Peyer's patch (tissue), 4 donors: ENCODE measurements at regions not wholly inside any gene's neighbourhood (a gene's known extent, or its start where the extent isn't known, plus 50 kb on each side); places are given as distances from the start of the nearest gene placed in this dataset.

Experiments used
- DNase-seq, 3 donors: peaks; one replicate each; pipeline ENCODE4 v3.0.0-alpha.2; 2017 to 2019
- H3K27ac ChIP-seq, 4 donors: fragments of 200-600 bp; sonication (generic); one replicate each; pipeline ENCODE4 v1.5.1; 2016 to 2019
- H3K27me3 ChIP-seq, 2 donors: fragments of 200-600 bp; sonication (generic); one replicate each; pipeline ENCODE4 v1.5.1; 2019
- H3K36me3 ChIP-seq, 3 donors: fragments of 200-600 bp; sonication (generic); one replicate each; pipeline ENCODE4 v1.5.1; 2016 to 2019
- H3K4me1 ChIP-seq, 4 donors: fragments of 200-600 bp; sonication (generic); one replicate each; pipeline ENCODE4 v1.5.1; 2016 to 2019
- H3K4me3 ChIP-seq, 4 donors: fragments of 200-600 bp; sonication (generic); 1 replicate in 3 of 4; 2 replicates in 1 of 4; pipeline ENCODE4 v1.5.1; 2016 to 2019; ENCODE audit warnings: mild to moderate bottlenecking in 1 of 4
- H3K9me3 ChIP-seq, 4 donors: fragments of 200-600 bp; sonication (generic); one replicate each; pipeline ENCODE4 v1.5.1; 2016 to 2019; ENCODE audit warnings: mild to moderate bottlenecking in 1 of 4
- POLR2A ChIP-seq, 2 donors: fragments of 450-650 bp; IDR thresholded peaks; one replicate each; pipeline ENCODE4 v1.5.1; 2017; ENCODE audit warnings: antibody characterized with exemption in 2 of 2, mild to moderate bottlenecking in 2 of 2, moderate library complexity in 2 of 2
- TF ChIP-seq, protein P1 (sequence below), 6 experiments: fragments of 450-650 bp in 4 of 6; fragments of 200-600 bp in 2 of 6; sonication (generic) in 1 of 6; IDR thresholded peaks; one replicate each; pipeline ENCODE4 v1.5.1; 2017 to 2019; ENCODE audit warnings: antibody characterized with exemption in 6 of 6, mild to moderate bottlenecking in 3 of 6, moderate library complexity in 1 of 6

DNA sequence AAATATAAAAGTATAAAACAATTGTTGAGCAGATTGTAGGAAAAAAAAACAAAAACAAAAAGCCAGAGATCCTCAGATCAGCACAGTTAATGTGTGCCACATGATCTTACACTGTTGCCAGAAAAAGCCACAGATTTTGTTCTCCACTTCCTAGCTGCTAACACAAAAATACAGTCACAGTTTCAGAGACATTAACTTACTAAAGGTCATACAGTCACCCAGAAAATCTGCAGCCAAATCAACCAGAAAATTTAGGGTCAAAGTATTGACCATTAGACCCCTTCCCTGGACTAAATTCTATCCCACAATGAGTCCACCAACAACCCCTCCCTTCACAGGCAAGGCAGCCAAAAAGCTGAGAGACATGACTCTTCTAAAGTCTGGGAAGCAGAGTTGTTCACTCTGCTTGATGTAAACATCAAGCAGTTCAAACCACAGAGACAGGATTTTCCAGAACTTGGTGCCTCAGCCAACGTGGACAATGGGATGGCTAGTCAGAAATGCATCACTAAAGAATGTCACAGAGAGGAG is 59.1 kb downstream of the SST start:
- TF ChIP-seq, protein P1, sequence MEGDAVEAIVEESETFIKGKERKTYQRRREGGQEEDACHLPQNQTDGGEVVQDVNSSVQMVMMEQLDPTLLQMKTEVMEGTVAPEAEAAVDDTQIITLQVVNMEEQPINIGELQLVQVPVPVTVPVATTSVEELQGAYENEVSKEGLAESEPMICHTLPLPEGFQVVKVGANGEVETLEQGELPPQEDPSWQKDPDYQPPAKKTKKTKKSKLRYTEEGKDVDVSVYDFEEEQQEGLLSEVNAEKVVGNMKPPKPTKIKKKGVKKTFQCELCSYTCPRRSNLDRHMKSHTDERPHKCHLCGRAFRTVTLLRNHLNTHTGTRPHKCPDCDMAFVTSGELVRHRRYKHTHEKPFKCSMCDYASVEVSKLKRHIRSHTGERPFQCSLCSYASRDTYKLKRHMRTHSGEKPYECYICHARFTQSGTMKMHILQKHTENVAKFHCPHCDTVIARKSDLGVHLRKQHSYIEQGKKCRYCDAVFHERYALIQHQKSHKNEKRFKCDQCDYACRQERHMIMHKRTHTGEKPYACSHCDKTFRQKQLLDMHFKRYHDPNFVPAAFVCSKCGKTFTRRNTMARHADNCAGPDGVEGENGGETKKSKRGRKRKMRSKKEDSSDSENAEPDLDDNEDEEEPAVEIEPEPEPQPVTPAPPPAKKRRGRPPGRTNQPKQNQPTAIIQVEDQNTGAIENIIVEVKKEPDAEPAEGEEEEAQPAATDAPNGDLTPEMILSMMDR (IDR thresholded peaks at IDR 0.05), result no peak
- TF ChIP-seq POLR2A (IDR thresholded peaks at IDR 0.05), result no peak
- no peaks in the 10 kb centered on the region for H3K4me1 ChIP-seq
- no peaks in the 10 kb centered on the region for H3K9me3 ChIP-seq
- no peak for DNase-seq
- H3K27me3 ChIP-seq, result no peaks in the 10 kb centered on the region
- H3K27ac ChIP-seq, result no peak overlapping the region
- H3K4me3 ChIP-seq, result no peak overlapping the region
- no peaks in the 10 kb centered on the region for H3K36me3 ChIP-seq

DNA sequence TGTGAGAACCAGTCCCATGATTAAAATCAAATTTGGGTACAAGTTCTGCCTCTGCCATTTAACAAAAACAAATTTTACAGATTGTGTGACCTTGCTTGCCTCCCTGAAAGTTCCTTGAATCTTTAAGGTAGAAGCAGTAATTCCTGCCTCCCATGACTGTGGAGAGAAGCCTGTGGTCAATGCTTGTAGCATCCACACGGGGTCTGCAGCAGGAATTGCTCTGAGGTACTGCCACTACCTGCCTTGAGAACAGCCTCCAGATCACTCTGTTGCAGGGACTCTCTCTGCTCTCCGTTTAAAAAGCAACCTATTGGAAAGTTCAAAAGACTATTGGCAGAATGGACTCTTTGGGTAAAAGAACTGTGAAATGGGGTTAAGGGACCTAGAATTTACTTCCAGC is 75.9 kb downstream of the SST start:
- no peaks in the 10 kb centered on the region for H3K27me3 ChIP-seq
- DNase-seq, result no peak
- H3K4me1 ChIP-seq, result no peaks in the 10 kb centered on the region
- no peak overlapping the region for H3K4me3 ChIP-seq
- H3K27ac ChIP-seq, result no peak overlapping the region
- no peaks in the 10 kb centered on the region for H3K36me3 ChIP-seq
- TF ChIP-seq, protein P1 (IDR thresholded peaks at IDR 0.05), result no peak
- TF ChIP-seq POLR2A (IDR thresholded peaks at IDR 0.05), result no peak
- H3K9me3 ChIP-seq, result no peaks in the 10 kb centered on the region

DNA sequence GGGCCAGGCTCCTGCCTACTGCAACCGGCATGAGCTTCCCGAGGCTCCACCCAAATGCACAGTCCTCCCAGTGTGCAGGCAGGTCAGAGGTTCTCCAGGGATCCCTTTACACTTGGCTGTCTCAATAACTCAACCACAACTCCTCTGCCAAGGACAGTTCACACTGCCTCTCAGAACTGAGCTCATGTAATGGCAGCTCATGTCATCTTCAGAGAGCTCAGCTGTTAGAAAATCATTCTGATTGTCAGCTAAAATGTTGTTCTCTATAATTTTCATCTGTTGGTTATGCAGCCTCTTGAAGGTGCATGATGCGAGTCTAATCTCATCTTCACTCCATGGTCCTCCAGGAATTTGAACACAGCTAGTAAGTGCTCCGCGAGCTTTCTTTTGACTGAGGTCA is 76.7 kb downstream of the SST start:
- H3K4me1 ChIP-seq, result no peaks in the 10 kb centered on the region
- no peak overlapping the region for H3K4me3 ChIP-seq
- TF ChIP-seq, protein P1 (IDR thresholded peaks at IDR 0.05), result no peak
- TF ChIP-seq POLR2A (IDR thresholded peaks at IDR 0.05), result no peak
- no peak overlapping the region for H3K27ac ChIP-seq
- no peak for DNase-seq
- H3K27me3 ChIP-seq, result no peaks in the 10 kb centered on the region
- H3K36me3 ChIP-seq, result no peaks in the 10 kb centered on the region
- H3K9me3 ChIP-seq, result no peaks in the 10 kb centered on the region

DNA sequence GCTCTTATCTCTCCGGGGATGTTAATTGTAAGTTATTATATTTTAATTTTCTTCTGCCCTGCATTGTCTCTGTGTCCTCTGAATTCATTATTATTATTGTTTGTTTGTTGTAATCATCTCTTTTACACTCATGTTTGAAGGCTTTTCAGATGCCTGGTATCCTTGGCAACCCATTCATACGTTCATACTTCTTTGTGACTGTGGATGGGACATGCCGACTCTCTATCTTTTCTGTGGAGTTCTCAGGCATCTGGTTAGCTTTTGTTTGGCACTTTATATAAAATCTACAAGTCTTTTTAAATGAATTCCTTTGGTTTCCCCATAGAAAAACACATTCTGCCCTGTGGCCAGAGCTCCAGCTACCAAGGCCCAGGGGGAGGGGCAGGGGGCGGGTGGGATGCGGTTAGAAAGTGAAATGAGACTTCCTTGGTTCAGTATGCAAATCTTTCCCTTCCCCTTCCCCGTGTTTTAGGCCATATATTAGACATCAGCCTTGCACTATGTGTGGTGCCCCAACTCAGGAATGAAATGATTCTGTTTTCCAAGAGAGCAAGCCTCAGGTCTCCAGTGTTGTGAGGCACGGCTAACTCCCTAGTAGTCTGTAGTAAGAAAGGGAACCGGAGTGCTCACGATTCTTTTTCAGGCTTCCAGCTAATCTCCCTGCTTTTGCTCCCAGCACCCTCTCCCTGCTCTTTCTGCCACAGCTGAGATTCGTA is 79.2 kb downstream of the SST start:
- TF ChIP-seq, protein P1 (IDR thresholded peaks at IDR 0.05), result no peak
- no peak for TF ChIP-seq POLR2A (IDR thresholded peaks at IDR 0.05)
- Histone ChIP-seq H3K27ac (no peak overlapping the region), H3K27me3 (no peaks in the 10 kb centered on the region), H3K4me1 (no peaks in the 10 kb centered on the region), H3K4me3 (no peak overlapping the region), H3K9me3 (no peaks in the 10 kb centered on the region), H3K36me3 (no peaks in the 10 kb centered on the region)
- DNase-seq, result no peak

DNA sequence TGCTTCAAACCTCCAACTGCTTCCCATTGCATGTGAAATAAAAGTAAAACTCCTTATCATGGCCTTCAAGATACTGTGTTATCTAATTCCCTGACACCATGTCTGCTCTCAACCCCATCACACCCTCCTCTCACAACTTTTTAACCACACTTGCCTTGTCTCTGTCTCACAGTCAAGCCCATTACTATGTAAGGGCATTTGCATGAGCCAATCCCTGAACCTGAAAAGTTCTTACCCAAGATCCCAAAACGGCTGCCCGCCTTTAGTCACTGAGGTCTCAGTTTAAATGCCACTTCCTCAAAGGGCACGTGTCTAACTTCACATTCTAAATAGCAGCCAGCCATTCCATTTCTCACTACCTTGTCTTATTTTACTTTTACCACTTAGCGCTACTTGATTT is 83.1 kb downstream of the SST start:
- Histone ChIP-seq H3K9me3 (no peaks in the 10 kb centered on the region), H3K27me3 (no peaks in the 10 kb centered on the region), H3K4me3 (no peak overlapping the region), H3K36me3 (no peaks in the 10 kb centered on the region), H3K27ac (no peak overlapping the region), H3K4me1 (no peaks in the 10 kb centered on the region)
- no peak for DNase-seq
- TF ChIP-seq POLR2A (IDR thresholded peaks at IDR 0.05), result no peak
- TF ChIP-seq, protein P1 (IDR thresholded peaks at IDR 0.05), result no peak
